Glutamatergic neuron (in vitro differentiated cells): ENCODE measurements at regions not wholly inside any gene's neighbourhood (a gene's known extent, or its start where the extent isn't known, plus 50 kb on each side); places are given as distances from the start of the nearest gene placed in this dataset.

Experiments used
- DNase-seq: peaks from one replicate; pipeline ENCODE4 v3.0.0; 2022
- H3K27ac Mint-ChIP-seq: one replicate; pipeline ENCODE4 v1.8.0; 2020; ENCODE audit warnings: mild to moderate bottlenecking, mixed read lengths, inconsistent platforms; ENCODE audit not compliant: unreplicated experiment
- H3K27me3 Mint-ChIP-seq: one replicate; pipeline ENCODE4 v1.8.0; 2020; ENCODE audit warnings: mild to moderate bottlenecking, moderate library complexity, mixed read lengths, inconsistent platforms; ENCODE audit not compliant: unreplicated experiment
- H3K36me3 Mint-ChIP-seq: one replicate; pipeline ENCODE4 v1.8.0; 2020; ENCODE audit warnings: mild to moderate bottlenecking, mixed read lengths, inconsistent platforms; ENCODE audit not compliant: unreplicated experiment
- H3K4me1 Mint-ChIP-seq: one replicate; pipeline ENCODE4 v1.8.0; 2020; ENCODE audit warnings: mild to moderate bottlenecking, low read depth, mixed read lengths, inconsistent platforms; ENCODE audit not compliant: unreplicated experiment
- H3K4me3 Mint-ChIP-seq: one replicate; pipeline ENCODE4 v1.8.0; 2020; ENCODE audit warnings: mild to moderate bottlenecking, mixed read lengths, inconsistent platforms; ENCODE audit not compliant: unreplicated experiment
- H3K9me3 Mint-ChIP-seq: one replicate; pipeline ENCODE4 v1.8.0; 2020; ENCODE audit warnings: mild to moderate bottlenecking, moderate library complexity, mixed read lengths, inconsistent platforms; ENCODE audit not compliant: unreplicated experiment
- TF ChIP-seq, protein P1 (sequence below): fragments of 200-600 bp; sonication (generic); IDR thresholded peaks from one replicate; pipeline ENCODE4 v1.5.0; 2021; ENCODE audit not compliant: partially characterized antibody, unreplicated experiment

- H3K4me1 Mint-ChIP-seq, result no peaks in the 10 kb centered on the region
- H3K9me3 Mint-ChIP-seq, result no peaks in the 10 kb centered on the region
- no peaks in the 10 kb centered on the region for H3K36me3 Mint-ChIP-seq
- no peak overlapping the region for H3K27ac Mint-ChIP-seq
- H3K27me3 Mint-ChIP-seq, result no peaks in the 10 kb centered on the region
- no peak overlapping the region for H3K4me3 Mint-ChIP-seq
- no peak for DNase-seq
- TF ChIP-seq, protein P1, sequence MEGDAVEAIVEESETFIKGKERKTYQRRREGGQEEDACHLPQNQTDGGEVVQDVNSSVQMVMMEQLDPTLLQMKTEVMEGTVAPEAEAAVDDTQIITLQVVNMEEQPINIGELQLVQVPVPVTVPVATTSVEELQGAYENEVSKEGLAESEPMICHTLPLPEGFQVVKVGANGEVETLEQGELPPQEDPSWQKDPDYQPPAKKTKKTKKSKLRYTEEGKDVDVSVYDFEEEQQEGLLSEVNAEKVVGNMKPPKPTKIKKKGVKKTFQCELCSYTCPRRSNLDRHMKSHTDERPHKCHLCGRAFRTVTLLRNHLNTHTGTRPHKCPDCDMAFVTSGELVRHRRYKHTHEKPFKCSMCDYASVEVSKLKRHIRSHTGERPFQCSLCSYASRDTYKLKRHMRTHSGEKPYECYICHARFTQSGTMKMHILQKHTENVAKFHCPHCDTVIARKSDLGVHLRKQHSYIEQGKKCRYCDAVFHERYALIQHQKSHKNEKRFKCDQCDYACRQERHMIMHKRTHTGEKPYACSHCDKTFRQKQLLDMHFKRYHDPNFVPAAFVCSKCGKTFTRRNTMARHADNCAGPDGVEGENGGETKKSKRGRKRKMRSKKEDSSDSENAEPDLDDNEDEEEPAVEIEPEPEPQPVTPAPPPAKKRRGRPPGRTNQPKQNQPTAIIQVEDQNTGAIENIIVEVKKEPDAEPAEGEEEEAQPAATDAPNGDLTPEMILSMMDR, result no peak
Measured at GRCh38 chr18:47417807-47418206, 166.3 kb upstream of the SKOR2 start.

DNA sequence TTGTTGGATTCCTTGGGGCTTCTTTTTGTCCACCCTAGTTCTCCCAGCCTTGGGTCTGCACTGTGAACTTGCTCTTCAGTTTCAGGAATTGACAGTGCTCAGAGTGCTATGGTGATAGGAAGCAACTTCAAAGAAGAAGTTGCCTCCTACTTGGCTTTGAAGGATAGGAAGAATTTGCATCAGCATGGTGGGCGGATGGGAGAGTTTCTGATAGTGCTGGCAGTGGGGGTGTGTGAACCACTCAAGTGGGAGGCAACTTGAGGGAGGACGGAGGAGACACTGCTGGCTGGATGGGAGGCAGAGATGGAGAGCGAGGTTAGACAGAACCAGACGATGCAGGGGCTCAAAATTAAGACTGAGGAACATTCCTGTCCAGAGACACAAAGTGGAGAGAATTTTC lies 164.4 kb upstream of the SKOR2 start:
- Mint-ChIP-seq H3K27ac (no peak overlapping the region), H3K36me3 (no peaks in the 10 kb centered on the region), H3K4me1 (no peaks in the 10 kb centered on the region), H3K4me3 (no peak overlapping the region), H3K9me3 (no peaks in the 10 kb centered on the region), H3K27me3 (no peaks in the 10 kb centered on the region)
- TF ChIP-seq, protein P1, result no peak
- no peak for DNase-seq

DNA sequence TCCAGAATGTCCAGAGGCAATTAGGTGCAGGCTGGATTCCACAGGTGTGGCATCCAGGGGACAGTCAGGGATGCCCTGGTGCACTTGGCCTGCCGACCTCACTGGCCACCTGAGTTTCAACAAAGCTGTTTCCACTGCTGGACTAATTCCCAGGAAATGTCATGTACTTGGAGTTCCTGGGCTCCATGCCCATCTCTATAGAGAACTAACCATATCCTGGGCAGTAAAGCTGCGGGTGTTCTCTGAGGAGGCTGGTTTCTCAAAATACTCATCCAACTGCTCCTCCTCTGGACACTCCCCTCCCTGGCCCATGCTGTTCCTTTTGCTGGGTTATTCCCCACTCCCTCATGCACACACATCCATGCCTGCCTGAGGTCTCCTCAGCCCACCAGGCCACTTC lies 161.9 kb upstream of the SKOR2 start:
- TF ChIP-seq, protein P1, result no peak
- no peak for DNase-seq
- Mint-ChIP-seq H3K27ac (no peak overlapping the region), H3K9me3 (no peaks in the 10 kb centered on the region), H3K27me3 (no peaks in the 10 kb centered on the region), H3K4me3 (no peak overlapping the region), H3K36me3 (no peaks in the 10 kb centered on the region), H3K4me1 (no peaks in the 10 kb centered on the region)

DNA sequence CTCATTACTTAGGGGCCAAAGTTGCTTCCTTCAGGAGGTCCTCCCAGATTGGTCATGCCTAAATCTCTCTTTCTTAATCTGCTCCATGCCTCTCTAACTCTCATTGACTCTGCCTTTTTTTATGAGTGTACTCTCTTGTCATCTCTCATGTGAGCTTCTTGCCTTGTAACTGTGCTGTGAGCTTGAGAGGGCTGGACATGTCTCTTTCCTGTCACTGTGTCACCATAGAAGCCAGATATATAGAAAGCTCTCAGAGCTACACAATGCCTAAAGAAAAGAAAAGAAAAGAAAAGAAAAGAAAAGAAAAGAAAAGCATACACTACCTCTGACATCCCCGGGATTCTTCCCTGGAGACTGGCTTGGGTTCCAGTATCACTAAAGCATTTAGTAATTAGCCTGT lies 161.5 kb upstream of the SKOR2 start:
- no peak for DNase-seq
- H3K4me1 Mint-ChIP-seq, result no peaks in the 10 kb centered on the region
- no peak overlapping the region for H3K27ac Mint-ChIP-seq
- no peaks in the 10 kb centered on the region for H3K9me3 Mint-ChIP-seq
- no peaks in the 10 kb centered on the region for H3K36me3 Mint-ChIP-seq
- H3K27me3 Mint-ChIP-seq, result no peaks in the 10 kb centered on the region
- TF ChIP-seq, protein P1, result no peak
- H3K4me3 Mint-ChIP-seq, result no peak overlapping the region

- H3K27me3 Mint-ChIP-seq, result peaks cover 2% of the 10 kb centered on the region
Measured at GRCh38 chr18:47411159-47411558, 159.7 kb upstream of the SKOR2 start.

More at GRCh38 chr18:47411159-47411558, 159.7 kb upstream of the SKOR2 start:
- Mint-ChIP-seq H3K9me3 (no peaks in the 10 kb centered on the region), H3K4me1 (no peaks in the 10 kb centered on the region), H3K27ac (no peak overlapping the region), H3K4me3 (no peak overlapping the region), H3K36me3 (no peaks in the 10 kb centered on the region)
- no peak for DNase-seq
- TF ChIP-seq, protein P1, result no peak
